ENCODE measurements at regions not wholly inside any gene's neighbourhood (a gene's known extent, or its start where the extent isn't known, plus 50 kb on each side); places are given as distances from the start of the nearest gene placed in this dataset.

- no peak for TF ChIP-seq EZH2 (IDR thresholded peaks at IDR 0.05)
- TF ChIP-seq, protein P1, sequence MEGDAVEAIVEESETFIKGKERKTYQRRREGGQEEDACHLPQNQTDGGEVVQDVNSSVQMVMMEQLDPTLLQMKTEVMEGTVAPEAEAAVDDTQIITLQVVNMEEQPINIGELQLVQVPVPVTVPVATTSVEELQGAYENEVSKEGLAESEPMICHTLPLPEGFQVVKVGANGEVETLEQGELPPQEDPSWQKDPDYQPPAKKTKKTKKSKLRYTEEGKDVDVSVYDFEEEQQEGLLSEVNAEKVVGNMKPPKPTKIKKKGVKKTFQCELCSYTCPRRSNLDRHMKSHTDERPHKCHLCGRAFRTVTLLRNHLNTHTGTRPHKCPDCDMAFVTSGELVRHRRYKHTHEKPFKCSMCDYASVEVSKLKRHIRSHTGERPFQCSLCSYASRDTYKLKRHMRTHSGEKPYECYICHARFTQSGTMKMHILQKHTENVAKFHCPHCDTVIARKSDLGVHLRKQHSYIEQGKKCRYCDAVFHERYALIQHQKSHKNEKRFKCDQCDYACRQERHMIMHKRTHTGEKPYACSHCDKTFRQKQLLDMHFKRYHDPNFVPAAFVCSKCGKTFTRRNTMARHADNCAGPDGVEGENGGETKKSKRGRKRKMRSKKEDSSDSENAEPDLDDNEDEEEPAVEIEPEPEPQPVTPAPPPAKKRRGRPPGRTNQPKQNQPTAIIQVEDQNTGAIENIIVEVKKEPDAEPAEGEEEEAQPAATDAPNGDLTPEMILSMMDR (IDR thresholded peaks at IDR 0.05), result no peak
- TF ChIP-seq EZH2phosphoT487 (IDR thresholded peaks at IDR 0.05), result no peak
Measured at GRCh38 chr7:41237956-41238355, 464.9 kb downstream of the INHBA start.

Measured in neural progenitor cell (in vitro differentiated cells).